ENCODE measurements at regions not wholly inside any gene's neighbourhood (a gene's known extent, or its start where the extent isn't known, plus 50 kb on each side); places are given as distances from the start of the nearest gene placed in this dataset.

GRCh38 chr3:148101061-148101460 is 596.6 kb upstream of the AGTR1 start:
- FAIRE-seq, result no peak
- Histone ChIP-seq H3K36me3 (ENCODE audit: control insufficient read depth in 2 of 3, insufficient read depth in 3 of 3, low read length in 3 of 3) (no peaks in the 10 kb centered on the region), H3K4me1 (ENCODE audit: control insufficient read depth in 2 of 3, insufficient read depth in 2 of 3, low read depth in 1 of 3, low read length in 3 of 3) (no peaks in the 10 kb centered on the region), H3K9me3 (ENCODE audit: control insufficient read depth in 2 of 3, insufficient read depth in 1 of 3, low read length in 3 of 3) (no peaks in the 10 kb centered on the region), H3K27me3 (ENCODE audit: control insufficient read depth, insufficient read depth, low read length) (no peaks in the 10 kb centered on the region), H3K27ac (ENCODE audit: low read depth in 2 of 2, low read length in 2 of 2) (no peak overlapping the region), H3K4me3 (ENCODE audit: low read length in 3 of 3) (no peak overlapping the region), H3K9ac (ENCODE audit: low read length in 3 of 3) (no peak overlapping the region)
- TF ChIP-seq CTCF (IDR thresholded peaks at IDR 0.05; ENCODE audit: borderline replicate concordance, extremely low read depth, insufficient read depth), result no peak
- intact Hi-C loops (cut with DNase I), result no loop called here
- no peak for DNase-seq

- Histone ChIP-seq H3K9ac (ENCODE audit: low read length in 3 of 3) (no peak overlapping the region), H3K27ac (ENCODE audit: low read depth in 2 of 2, low read length in 2 of 2) (no peak overlapping the region)
- TF ChIP-seq CTCF (IDR thresholded peaks at IDR 0.05; ENCODE audit: borderline replicate concordance, extremely low read depth, insufficient read depth), result no peak
Measured at GRCh38 chr3:148102156-148102555, 595.5 kb upstream of the AGTR1 start.

GRCh38 chr3:148106062-148106461 is 591.6 kb upstream of the AGTR1 start:
- intact Hi-C loops (cut with DNase I), result no loop called here
- H3K27me3 ChIP-seq (ENCODE audit: control insufficient read depth, insufficient read depth, low read length), result no peaks in the 10 kb centered on the region
- no peak for TF ChIP-seq CTCF (IDR thresholded peaks at IDR 0.05; ENCODE audit: borderline replicate concordance, extremely low read depth, insufficient read depth)
- no peaks in the 10 kb centered on the region for H3K4me1 ChIP-seq (ENCODE audit: control insufficient read depth in 2 of 3, insufficient read depth in 2 of 3, low read depth in 1 of 3, low read length in 3 of 3)
- H3K9ac ChIP-seq (ENCODE audit: low read length in 3 of 3), result no peak overlapping the region
- DNase-seq (no peak), FAIRE-seq (no peak)
- H3K4me3 ChIP-seq (ENCODE audit: low read length in 3 of 3), result no peak overlapping the region
- H3K36me3 ChIP-seq (ENCODE audit: control insufficient read depth in 2 of 3, insufficient read depth in 3 of 3, low read length in 3 of 3), result no peaks in the 10 kb centered on the region
- no peak overlapping the region for H3K27ac ChIP-seq (ENCODE audit: low read depth in 2 of 2, low read length in 2 of 2)
- H3K9me3 ChIP-seq (ENCODE audit: control insufficient read depth in 2 of 3, insufficient read depth in 1 of 3, low read length in 3 of 3), result no peaks in the 10 kb centered on the region

More at GRCh38 chr3:148102156-148102555, 595.5 kb upstream of the AGTR1 start:
- FAIRE-seq, result no peak
- no peaks in the 10 kb centered on the region for H3K9me3 ChIP-seq (ENCODE audit: control insufficient read depth in 2 of 3, insufficient read depth in 1 of 3, low read length in 3 of 3)
- DNase-seq, result no peak
- intact Hi-C loops (cut with DNase I), result no loop called here
- H3K4me1 ChIP-seq (ENCODE audit: control insufficient read depth in 2 of 3, insufficient read depth in 2 of 3, low read depth in 1 of 3, low read length in 3 of 3), result no peaks in the 10 kb centered on the region
- no peaks in the 10 kb centered on the region for H3K36me3 ChIP-seq (ENCODE audit: control insufficient read depth in 2 of 3, insufficient read depth in 3 of 3, low read length in 3 of 3)
- H3K27me3 ChIP-seq (ENCODE audit: control insufficient read depth, insufficient read depth, low read length), result no peaks in the 10 kb centered on the region
- H3K4me3 ChIP-seq (ENCODE audit: low read length in 3 of 3), result no peak overlapping the region

GRCh38 chr3:148126956-148127355 is 570.7 kb upstream of the AGTR1 start:
- FAIRE-seq (no peak), DNase-seq (no peak)
- no peaks in the 10 kb centered on the region for H3K9me3 ChIP-seq (ENCODE audit: control insufficient read depth in 2 of 3, insufficient read depth in 1 of 3, low read length in 3 of 3)
- no peak overlapping the region for H3K4me3 ChIP-seq (ENCODE audit: low read length in 3 of 3)
- intact Hi-C loops (cut with DNase I), result no loop called here
- H3K4me1 ChIP-seq (ENCODE audit: control insufficient read depth in 2 of 3, insufficient read depth in 2 of 3, low read depth in 1 of 3, low read length in 3 of 3), result no peaks in the 10 kb centered on the region
- no peak for TF ChIP-seq CTCF (IDR thresholded peaks at IDR 0.05; ENCODE audit: borderline replicate concordance, extremely low read depth, insufficient read depth)
- H3K9ac ChIP-seq (ENCODE audit: low read length in 3 of 3), result no peak overlapping the region
- no peaks in the 10 kb centered on the region for H3K27me3 ChIP-seq (ENCODE audit: control insufficient read depth, insufficient read depth, low read length)
- no peak overlapping the region for H3K27ac ChIP-seq (ENCODE audit: low read depth in 2 of 2, low read length in 2 of 2)
- no peaks in the 10 kb centered on the region for H3K36me3 ChIP-seq (ENCODE audit: control insufficient read depth in 2 of 3, insufficient read depth in 3 of 3, low read length in 3 of 3)
